ENCODE measurements at regions not wholly inside any gene's neighbourhood (a gene's known extent, or its start where the extent isn't known, plus 50 kb on each side); places are given as distances from the start of the nearest gene placed in this dataset.
"Not testable (repeated sequence)": the region's sequence is repeated elsewhere in the genome, so short reads cannot be mapped to it uniquely, and the experiment has no call there.

GRCh38 chr12:18794000-18794399 is 56.1 kb downstream of the CAPZA3 start:
- no peak for DNase-seq (ENCODE audit: low read depth)

- DNase-seq (ENCODE audit: low read depth): no peak
These were observed 59.7 kb downstream of the CAPZA3 start for GRCh38 chr12:18797604-18798003.

- DNase-seq (ENCODE audit: low read depth): no peak
These were observed 60.8 kb downstream of the CAPZA3 start for GRCh38 chr12:18798535-18799361.

GRCh38 chr12:18799561-18799960 is 61.6 kb downstream of the CAPZA3 start:
- DNase-seq (ENCODE audit: low read depth): no peak

GRCh38 chr12:18805516-18806248 is 67.8 kb downstream of the CAPZA3 start:
- DNase-seq (ENCODE audit: low read depth): no peak

GRCh38 chr12:18807714-18808113 is 69.8 kb downstream of the CAPZA3 start:
- no peak for DNase-seq (ENCODE audit: low read depth)

- DNase-seq (ENCODE audit: low read depth): no peak
These were observed 70.3 kb downstream of the CAPZA3 start for GRCh38 chr12:18808221-18808620.

- no peak for DNase-seq (ENCODE audit: low read depth)
These were observed 72.8 kb downstream of the CAPZA3 start for GRCh38 chr12:18810537-18811253.

- DNase-seq (ENCODE audit: low read depth): no peak
These were observed 73.4 kb downstream of the CAPZA3 start for GRCh38 chr12:18811273-18811672.

GRCh38 chr12:18813753-18814152 is 75.8 kb downstream of the CAPZA3 start:
- DNase-seq (ENCODE audit: low read depth): no peak

- DNase-seq (ENCODE audit: low read depth): no peak
These were observed 80.8 kb downstream of the CAPZA3 start for GRCh38 chr12:18818579-18819268.

- DNase-seq (ENCODE audit: low read depth): no peak
These were observed 81.6 kb downstream of the CAPZA3 start for GRCh38 chr12:18819484-18819883.

GRCh38 chr12:18823461-18823860 is 85.5 kb downstream of the CAPZA3 start:
- no peak for DNase-seq (ENCODE audit: low read depth)

GRCh38 chr12:18824287-18824686 is 86.4 kb downstream of the CAPZA3 start:
- DNase-seq (ENCODE audit: low read depth): no peak

GRCh38 chr12:18825138-18825537 is 87.2 kb downstream of the CAPZA3 start:
- DNase-seq (ENCODE audit: low read depth): no peak

GRCh38 chr12:18827913-18828312 is 90.0 kb downstream of the CAPZA3 start:
- no peak for DNase-seq (ENCODE audit: low read depth)

- DNase-seq (ENCODE audit: low read depth): no peak
These were observed 90.6 kb downstream of the CAPZA3 start for GRCh38 chr12:18828483-18828882.

GRCh38 chr12:18828987-18829386 is 91.1 kb downstream of the CAPZA3 start:
- DNase-seq (ENCODE audit: low read depth): no peak

GRCh38 chr12:18832932-18833331 is 95.0 kb downstream of the CAPZA3 start:
- DNase-seq (ENCODE audit: low read depth): not testable (repeated sequence)

- DNase-seq (ENCODE audit: low read depth): no peak
These were observed 99.1 kb downstream of the CAPZA3 start for GRCh38 chr12:18837025-18837424.

- no peak for DNase-seq (ENCODE audit: low read depth)
These were observed 99.6 kb downstream of the CAPZA3 start for GRCh38 chr12:18837505-18837904.

- DNase-seq (ENCODE audit: low read depth): not testable (repeated sequence)
These were observed 103.1 kb downstream of the CAPZA3 start for GRCh38 chr12:18840997-18841396.

Measured in Daoy (cell line).